Stimulated activated naive CD8-positive, alpha-beta T cell treated with anti-CD3 and anti-CD28 coated beads, Interleukin-15, Interleukin-2, amounts not matched to agents 100 U/mL and 50 U/mL, for 24 hours (primary cell): ENCODE measurements at regions not wholly inside any gene's neighbourhood (a gene's known extent, or its start where the extent isn't known, plus 50 kb on each side); places are given as distances from the start of the nearest gene placed in this dataset.
A peak's percentile ranks its signal among the peaks of the same experiment; 100 is the strongest.

Source experiments
- ATAC-seq: fragments of 150-1000 bp; cut with Tn5 transposase; one replicate; pipeline ENCODE4 v1.10.0; 2021
- DNase-seq: peaks from one replicate; pipeline ENCODE4 v3.0.0; 2021

- ATAC-seq (no peak), DNase-seq (no peak)
Measured at GRCh38 chr11:27213232-27213660, 149.8 kb downstream of the CCDC34 start.

GRCh38 chr11:27212248-27212780, 150.7 kb downstream of the CCDC34 start:
- DNase-seq: no peak
- ATAC-seq: no peak

GRCh38 chr11:27211370-27212127, 151.5 kb downstream of the CCDC34 start:
- peak; percentile 14 for DNase-seq

GRCh38 chr11:27210531-27210930, 152.5 kb downstream of the CCDC34 start:
- ATAC-seq: no peak
- DNase-seq: no peak

More at GRCh38 chr11:27211370-27212127, 151.5 kb downstream of the CCDC34 start:
- no peak for ATAC-seq

- DNase-seq: no peak
- ATAC-seq: peak; percentile 9
Measured at GRCh38 chr11:27209562-27210005, 153.4 kb downstream of the CCDC34 start.

GRCh38 chr11:27208846-27209245, 154.2 kb downstream of the CCDC34 start:
- no peak for ATAC-seq
- no peak for DNase-seq

- ATAC-seq (no peak), DNase-seq (no peak)
Measured at GRCh38 chr11:27207025-27207650, 155.9 kb downstream of the CCDC34 start.

GRCh38 chr11:27205779-27206570, 157.0 kb downstream of the CCDC34 start:
- ATAC-seq (no peak), DNase-seq (no peak)

- DNase-seq (no peak), ATAC-seq (no peak)
Measured at GRCh38 chr11:27205250-27205649, 157.8 kb downstream of the CCDC34 start.

GRCh38 chr11:27204529-27204928, 158.5 kb downstream of the CCDC34 start:
- no peak for DNase-seq
- ATAC-seq: no peak

GRCh38 chr11:27203077-27203647, 159.9 kb downstream of the CCDC34 start:
- ATAC-seq: no peak
- no peak for DNase-seq

- ATAC-seq (no peak), DNase-seq (no peak)
Measured at GRCh38 chr11:27201454-27202302, 161.1 kb downstream of the BBOX1 start.

- DNase-seq (no peak), ATAC-seq (no peak)
Measured at GRCh38 chr11:27200779-27201453, 160.3 kb downstream of the BBOX1 start.

- ATAC-seq: no peak
- DNase-seq: no peak
Measured at GRCh38 chr11:27196203-27196897, 155.7 kb downstream of the BBOX1 start.

- ATAC-seq: no peak
- DNase-seq: no peak
Measured at GRCh38 chr11:27195837-27196202, 155.2 kb downstream of the BBOX1 start.

GRCh38 chr11:27194976-27195375, 154.4 kb downstream of the BBOX1 start:
- DNase-seq (no peak), ATAC-seq (no peak)

- ATAC-seq (no peak), DNase-seq (no peak)
Measured at GRCh38 chr11:27193434-27194225, 153.0 kb downstream of the BBOX1 start.

GRCh38 chr11:27192184-27192583, 151.6 kb downstream of the BBOX1 start:
- ATAC-seq (no peak), DNase-seq (no peak)

- ATAC-seq (no peak), DNase-seq (no peak)
Measured at GRCh38 chr11:27191639-27192038, 151.0 kb downstream of the BBOX1 start.
